HUES48 (cell line): ENCODE measurements at regions not wholly inside any gene's neighbourhood (a gene's known extent, or its start where the extent isn't known, plus 50 kb on each side); places are given as distances from the start of the nearest gene placed in this dataset.

ENCODE experiments used
- H3K27ac ChIP-seq: one replicate; pipeline ENCODE4 v1.7.0; 2013; ENCODE audit warnings: low read depth, low read length, inconsistent platforms
- H3K27me3 ChIP-seq: 2 replicates; pipeline ENCODE4 v1.6.1; 2013; ENCODE audit warnings: mild to moderate bottlenecking, low read length; ENCODE audit not compliant: control insufficient read depth, insufficient read depth
- H3K36me3 ChIP-seq: 2 replicates; pipeline ENCODE4 v1.6.1; 2013; ENCODE audit warnings: low read length; ENCODE audit not compliant: control insufficient read depth, insufficient read depth
- H3K4me1 ChIP-seq: 2 replicates; pipeline ENCODE4 v1.6.1; 2013; ENCODE audit warnings: mild to moderate bottlenecking, low read length; ENCODE audit not compliant: control insufficient read depth, insufficient read depth
- H3K4me3 ChIP-seq: 2 replicates; pipeline ENCODE4 v1.5.1; 2013; ENCODE audit warnings: mild to moderate bottlenecking, low read depth, low read length
- H3K9ac ChIP-seq: 2 replicates; pipeline ENCODE4 v1.6.1; 2013; ENCODE audit warnings: mild to moderate bottlenecking, low read depth, low read length, moderate library complexity
- H3K9me3 ChIP-seq: 2 replicates; pipeline ENCODE4 v1.6.1; 2013; ENCODE audit warnings: low read length; ENCODE audit not compliant: control insufficient read depth, insufficient read depth

DNA sequence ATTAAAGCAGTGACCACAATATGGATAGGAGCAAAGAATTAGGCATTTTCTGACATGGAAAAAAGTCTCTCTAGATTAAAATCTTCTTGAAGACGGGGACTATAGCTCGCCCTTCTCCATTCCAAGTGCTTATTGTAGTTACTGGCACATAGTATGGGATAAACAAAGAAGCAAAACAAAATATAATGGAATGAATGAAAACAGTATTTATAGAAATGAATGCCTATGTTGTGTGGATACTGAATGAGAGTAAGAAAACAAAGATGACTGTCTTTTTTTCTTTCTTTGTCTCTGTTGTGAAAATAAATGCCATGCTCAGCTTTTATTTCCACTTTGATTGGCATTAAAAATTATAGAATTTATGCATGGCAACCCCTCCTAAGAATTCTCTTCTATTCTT is 1414.3 kb upstream of the ACO1 start:
- no peaks in the 10 kb centered on the region for H3K36me3 ChIP-seq
- no peaks in the 10 kb centered on the region for H3K9me3 ChIP-seq
- no peak overlapping the region for H3K27ac ChIP-seq
- H3K4me3 ChIP-seq, result no peak overlapping the region
- H3K9ac ChIP-seq, result no peak overlapping the region
- no peaks in the 10 kb centered on the region for H3K4me1 ChIP-seq
- H3K27me3 ChIP-seq, result no peaks in the 10 kb centered on the region

DNA sequence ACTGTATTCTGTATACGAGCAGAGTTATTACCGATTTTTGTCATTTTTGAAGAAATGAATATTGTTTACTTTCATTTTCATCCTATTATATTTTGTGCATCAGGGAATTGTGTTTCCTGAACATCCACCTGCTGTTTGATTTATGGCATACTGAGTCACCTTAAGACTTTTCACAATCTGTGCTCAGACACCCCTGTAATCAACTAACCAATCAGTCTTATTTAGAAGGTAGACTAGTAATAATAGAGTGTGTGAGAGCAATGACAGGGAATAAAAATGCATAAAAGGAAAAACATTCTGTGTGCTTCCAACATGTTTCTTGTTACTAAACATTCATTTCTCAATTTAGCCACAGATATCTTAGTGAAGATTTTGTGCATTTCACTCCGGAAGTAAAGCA is 1413.6 kb upstream of the ACO1 start:
- no peak overlapping the region for H3K4me3 ChIP-seq
- H3K27me3 ChIP-seq, result no peaks in the 10 kb centered on the region
- no peaks in the 10 kb centered on the region for H3K4me1 ChIP-seq
- no peaks in the 10 kb centered on the region for H3K36me3 ChIP-seq
- no peak overlapping the region for H3K27ac ChIP-seq
- no peaks in the 10 kb centered on the region for H3K9me3 ChIP-seq
- H3K9ac ChIP-seq, result no peak overlapping the region

DNA sequence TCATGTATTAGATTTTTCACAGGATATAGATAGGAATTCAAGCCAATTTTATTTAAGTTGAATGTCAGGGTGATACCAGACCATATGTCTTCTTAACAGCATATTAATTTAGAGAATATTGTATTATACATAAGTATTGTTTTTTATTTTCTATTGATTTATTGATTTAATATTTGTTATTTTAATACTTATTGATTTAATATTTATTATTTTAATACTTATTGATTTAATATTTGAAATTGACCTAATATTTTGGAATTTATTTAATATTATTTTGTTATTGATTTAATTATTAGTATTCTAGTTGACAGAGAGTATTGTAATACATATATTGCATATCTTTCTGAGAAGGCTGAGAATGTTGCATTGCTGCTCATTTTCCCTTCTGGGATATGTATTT is 1411.8 kb upstream of the ACO1 start:
- Histone ChIP-seq H3K4me3 (no peak overlapping the region), H3K36me3 (no peaks in the 10 kb centered on the region), H3K9me3 (no peaks in the 10 kb centered on the region)

DNA sequence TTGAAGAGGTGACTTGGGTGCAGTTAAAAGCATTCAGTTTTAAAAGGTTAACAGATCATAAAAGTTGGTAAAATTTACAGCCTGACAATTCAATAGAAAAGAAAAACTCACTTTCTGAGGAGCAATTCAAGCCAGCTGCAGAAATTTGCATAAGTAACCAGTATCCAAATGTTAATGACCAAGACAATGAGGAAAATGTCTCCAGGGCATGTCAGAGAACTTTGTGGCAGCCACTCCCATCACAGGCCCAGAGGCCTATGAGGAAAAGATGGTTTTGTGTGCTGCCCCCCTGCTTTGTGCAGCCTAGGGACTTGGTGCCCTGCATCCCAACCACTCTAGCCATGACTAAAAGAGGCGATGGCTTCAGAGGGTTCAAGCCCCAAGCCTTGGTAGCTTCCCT is 1406.5 kb upstream of the ACO1 start:
- H3K4me3 ChIP-seq, result no peak overlapping the region
- no peaks in the 10 kb centered on the region for H3K9me3 ChIP-seq
- H3K36me3 ChIP-seq, result no peaks in the 10 kb centered on the region
- no peak overlapping the region for H3K27ac ChIP-seq
- no peaks in the 10 kb centered on the region for H3K4me1 ChIP-seq
- H3K9ac ChIP-seq, result no peak overlapping the region
- no peaks in the 10 kb centered on the region for H3K27me3 ChIP-seq

More for the DNA sequence above, 1411.8 kb upstream of the ACO1 start:
- Histone ChIP-seq H3K27ac (no peak overlapping the region), H3K4me1 (no peaks in the 10 kb centered on the region), H3K27me3 (no peaks in the 10 kb centered on the region), H3K9ac (no peak overlapping the region)

DNA sequence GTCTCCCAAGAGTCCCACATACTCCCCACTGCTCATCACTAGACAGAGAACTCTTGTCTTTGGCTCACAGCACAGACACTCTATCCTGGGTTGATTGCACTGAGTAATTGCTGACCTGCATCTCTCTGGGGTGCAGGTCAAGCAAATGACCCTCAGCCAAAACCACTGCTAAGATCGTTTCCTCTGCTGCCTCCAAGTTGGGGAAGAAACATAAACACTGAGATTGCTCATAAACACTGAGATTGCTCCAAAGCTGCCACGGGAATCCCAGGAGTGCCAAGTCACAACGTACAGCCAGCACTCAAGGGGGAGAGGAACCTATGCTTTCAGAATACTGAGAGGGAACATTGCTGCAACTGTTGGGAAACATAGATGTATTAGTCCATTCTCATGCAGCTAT is 1402.1 kb upstream of the ACO1 start:
- Histone ChIP-seq H3K9me3 (no peaks in the 10 kb centered on the region), H3K9ac (no peak overlapping the region), H3K4me3 (no peak overlapping the region), H3K4me1 (no peaks in the 10 kb centered on the region), H3K36me3 (no peaks in the 10 kb centered on the region), H3K27ac (no peak overlapping the region), H3K27me3 (no peaks in the 10 kb centered on the region)

DNA sequence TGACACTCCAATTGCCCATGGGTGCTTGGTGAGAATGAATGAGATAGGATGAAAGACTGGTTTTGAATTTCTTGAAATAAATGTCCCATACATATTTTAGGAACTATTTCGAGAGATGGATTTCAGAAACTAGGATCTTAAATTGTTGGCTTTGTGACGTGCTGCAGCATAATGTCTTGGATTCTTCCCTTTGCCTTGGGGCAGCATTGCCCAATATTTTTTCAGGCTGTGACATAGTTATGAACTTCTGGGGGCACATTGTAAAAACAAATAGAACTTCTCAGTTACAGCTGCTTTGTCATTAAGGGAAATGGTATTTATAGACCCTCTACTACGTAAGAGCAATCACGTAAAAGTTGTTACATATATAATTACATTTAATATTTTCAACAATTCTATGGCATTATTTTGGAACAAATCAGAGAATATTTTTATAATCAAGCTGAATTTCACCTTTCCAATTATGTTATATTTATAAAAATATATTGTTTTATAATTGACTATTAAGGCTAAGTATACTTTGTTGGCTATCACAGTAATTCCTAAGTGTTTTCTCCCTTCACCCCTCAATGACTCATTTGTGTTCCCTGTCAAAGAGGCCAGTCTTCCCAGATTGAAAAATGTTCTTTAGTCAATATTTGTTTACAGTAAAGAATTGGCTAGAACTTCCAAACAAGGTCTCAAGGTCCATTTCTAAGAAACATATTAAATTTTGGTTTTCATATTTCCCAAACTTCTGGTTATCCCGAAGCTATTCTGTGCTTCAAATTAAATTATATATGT is 1388.3 kb upstream of the ACO1 start:
- Histone ChIP-seq H3K36me3 (no peaks in the 10 kb centered on the region), H3K27me3 (no peaks in the 10 kb centered on the region), H3K27ac (no peak overlapping the region), H3K4me3 (no peak overlapping the region), H3K4me1 (no peaks in the 10 kb centered on the region), H3K9ac (no peak overlapping the region), H3K9me3 (no peaks in the 10 kb centered on the region)

DNA sequence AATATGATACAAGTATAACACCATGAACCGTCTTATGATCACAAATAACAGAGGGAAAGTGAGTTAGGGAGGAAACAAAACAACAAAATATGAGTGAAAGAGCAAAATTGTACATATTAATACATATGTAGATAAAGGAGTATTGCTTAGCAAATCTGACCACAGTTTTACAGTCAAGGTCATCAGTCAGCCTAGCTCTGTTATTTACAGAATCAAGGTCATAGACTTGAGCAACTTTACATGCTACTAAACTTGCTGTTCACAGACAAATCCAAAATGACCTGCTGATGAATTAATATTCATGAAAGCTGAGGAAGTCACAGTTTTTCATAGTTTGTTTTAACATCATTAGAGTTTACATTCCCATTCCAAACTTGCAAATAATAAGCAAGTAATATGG is 1387.7 kb upstream of the ACO1 start:
- Histone ChIP-seq H3K4me1 (no peaks in the 10 kb centered on the region), H3K9me3 (no peaks in the 10 kb centered on the region), H3K27me3 (no peaks in the 10 kb centered on the region), H3K4me3 (no peak overlapping the region), H3K27ac (no peak overlapping the region), H3K36me3 (no peaks in the 10 kb centered on the region), H3K9ac (no peak overlapping the region)

DNA sequence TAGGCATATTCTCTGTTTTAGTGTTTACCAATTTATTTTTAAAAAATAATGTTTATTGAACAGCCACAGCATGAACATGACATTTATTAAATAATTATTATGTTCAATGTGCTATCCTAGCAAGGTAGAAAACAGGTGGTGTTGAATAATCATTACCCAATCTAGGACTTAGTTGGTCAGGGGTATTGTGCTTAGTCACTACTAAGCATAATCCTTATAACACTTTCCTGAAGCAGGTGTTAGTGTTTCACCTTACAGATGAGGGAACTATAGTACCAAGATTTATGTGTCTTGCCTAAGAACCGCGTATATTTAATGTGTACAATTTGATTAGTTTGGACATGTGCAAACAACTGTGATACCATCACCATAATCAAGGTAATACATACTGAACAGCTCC is 1387.2 kb upstream of the ACO1 start:
- H3K9ac ChIP-seq, result no peak overlapping the region
- H3K27me3 ChIP-seq, result no peaks in the 10 kb centered on the region
- H3K4me1 ChIP-seq, result no peaks in the 10 kb centered on the region
- no peaks in the 10 kb centered on the region for H3K36me3 ChIP-seq
- no peak overlapping the region for H3K27ac ChIP-seq
- no peak overlapping the region for H3K4me3 ChIP-seq
- no peaks in the 10 kb centered on the region for H3K9me3 ChIP-seq

DNA sequence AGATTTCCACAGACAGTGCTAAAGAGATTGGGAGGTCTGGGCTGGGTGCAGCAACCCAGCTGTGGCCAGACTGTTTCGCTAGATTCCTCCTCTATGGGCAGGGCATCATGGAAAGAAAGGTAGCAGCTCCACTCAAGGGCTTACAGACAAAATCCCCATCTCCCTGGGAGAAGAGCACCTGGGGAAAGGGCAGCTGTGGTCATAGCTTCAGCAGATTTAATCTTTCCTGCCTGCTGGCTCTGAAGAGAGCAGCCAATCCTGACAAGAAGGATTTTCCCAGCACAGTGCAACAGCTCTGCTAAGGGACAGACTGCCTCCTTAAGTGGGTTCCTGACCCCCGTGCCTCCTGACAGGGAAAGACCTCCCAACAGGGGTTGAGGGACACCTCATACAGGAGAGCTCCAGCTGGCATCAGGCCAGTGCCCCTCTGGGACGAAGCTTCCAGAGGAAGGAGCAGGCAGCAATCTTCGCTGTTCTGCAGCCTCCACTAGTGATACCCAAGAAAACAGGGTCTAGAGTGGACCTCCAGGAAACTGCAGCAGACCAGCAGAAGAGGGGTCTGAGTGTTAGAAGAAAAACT is 1379.3 kb upstream of the ACO1 start:
- Histone ChIP-seq H3K27ac (no peak overlapping the region), H3K4me3 (no peak overlapping the region), H3K27me3 (no peaks in the 10 kb centered on the region), H3K36me3 (no peaks in the 10 kb centered on the region), H3K9ac (no peak overlapping the region), H3K9me3 (peaks cover 14% of the 10 kb centered on the region), H3K4me1 (no peaks in the 10 kb centered on the region)

DNA sequence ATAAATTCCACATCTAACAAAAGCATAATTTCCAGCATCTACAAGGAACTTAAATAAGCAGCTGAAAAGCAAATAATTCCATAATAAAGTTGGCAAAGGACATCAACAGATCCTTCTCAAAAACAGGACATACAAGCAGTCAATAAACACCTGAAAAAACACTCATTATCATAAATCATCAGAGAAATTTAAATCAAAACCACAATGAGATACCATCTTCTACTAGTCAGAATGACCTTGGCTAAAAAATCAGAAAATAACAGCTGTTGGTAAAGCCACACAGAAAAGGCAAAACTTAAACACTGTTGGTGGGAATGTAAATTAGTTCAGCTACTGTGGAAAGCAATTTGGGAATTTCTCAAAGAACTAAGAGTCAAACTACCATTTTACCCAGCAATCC is 1371.1 kb upstream of the ACO1 start:
- no peaks in the 10 kb centered on the region for H3K27me3 ChIP-seq
- no peaks in the 10 kb centered on the region; the same call in 1 of the 2 replicates for H3K4me1 ChIP-seq
- H3K9ac ChIP-seq, result no peak overlapping the region
- no peaks in the 10 kb centered on the region for H3K9me3 ChIP-seq
- no peak overlapping the region for H3K27ac ChIP-seq
- no peak overlapping the region for H3K4me3 ChIP-seq
- no peaks in the 10 kb centered on the region for H3K36me3 ChIP-seq

DNA sequence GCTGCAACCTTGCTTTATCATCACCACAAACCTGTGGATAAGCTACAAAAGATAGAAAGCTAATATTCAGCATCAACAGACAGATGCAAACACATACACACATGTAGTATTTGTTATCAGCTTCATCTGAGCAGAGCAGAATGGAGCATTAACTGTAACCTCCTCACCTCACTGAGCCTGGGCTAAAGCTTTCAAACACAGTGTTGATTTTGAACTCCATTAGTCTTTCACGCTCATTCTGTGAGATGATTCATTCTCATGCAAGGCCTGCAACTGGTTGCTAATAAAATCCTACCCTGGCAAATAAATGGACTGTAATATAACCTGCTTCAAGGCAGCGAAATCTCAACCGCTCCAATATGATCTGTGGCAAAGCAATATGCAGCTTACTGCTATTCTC is 1360.6 kb upstream of the ACO1 start:
- Histone ChIP-seq H3K27me3 (no peaks in the 10 kb centered on the region), H3K4me3 (no peak overlapping the region), H3K9ac (no peak overlapping the region), H3K4me1 (peaks cover 10% of the 10 kb centered on the region; the same call in 1 of the 2 replicates), H3K36me3 (no peaks in the 10 kb centered on the region), H3K27ac (no peak overlapping the region), H3K9me3 (no peaks in the 10 kb centered on the region)
